DND-41 (cell line): ENCODE measurements at regions not wholly inside any gene's neighbourhood (a gene's known extent, or its start where the extent isn't known, plus 50 kb on each side); places are given as distances from the start of the nearest gene placed in this dataset.
"Not testable (repeated sequence)": the region's sequence is repeated elsewhere in the genome, so short reads cannot be mapped to it uniquely, and the experiment has no call there.

Experiments used
- ATAC-seq: fragments of 200-7000 bp; cut with Tn5 transposase; 3 replicates; pipeline ENCODE4 v1.9.1; 2021; ENCODE audit warnings: low read depth; ENCODE audit not compliant: insufficient read depth
- DNase-seq: peaks from one replicate; pipeline ENCODE4 v3.0.0-alpha.2; 2020
- H2AFZ ChIP-seq: 2 replicates; pipeline ENCODE4 v1.6.0; 2012; ENCODE audit warnings: low read depth, low read length
- H3K27ac ChIP-seq: 2 replicates; pipeline ENCODE4 v1.5.1; 2012; ENCODE audit warnings: low read length, inconsistent platforms
- H3K27me3 ChIP-seq: fragments of 200-600 bp; sonication (generic); 2 replicates; pipeline ENCODE4 v1.6.0; 2012; ENCODE audit warnings: low read length, mild to moderate bottlenecking, inconsistent platforms; ENCODE audit not compliant: insufficient read depth, poor library complexity
- H3K36me3 ChIP-seq: 2 replicates; pipeline ENCODE4 v1.5.1; 2012; ENCODE audit warnings: low read length, inconsistent platforms; ENCODE audit not compliant: insufficient read depth
- H3K4me1 ChIP-seq: 2 replicates; pipeline ENCODE4 v1.5.1; 2012; ENCODE audit warnings: mild to moderate bottlenecking, low read length; ENCODE audit not compliant: insufficient read depth
- H3K4me2 ChIP-seq: 2 replicates; pipeline ENCODE4 v1.6.0; 2012; ENCODE audit warnings: mild to moderate bottlenecking, moderate library complexity, low read length, inconsistent platforms; ENCODE audit not compliant: insufficient read depth
- H3K4me3 ChIP-seq, 2 experiments: fragments of 200-600 bp in 1 of 2; shearing (Covaris generic) in 1 of 2; 2 replicates each; pipeline ENCODE4 v1.5.1; 2012 to 2016; ENCODE audit warnings: inconsistent platforms in 2 of 2, low read length in 2 of 2, mild to moderate bottlenecking in 2 of 2, low read depth in 1 of 2, moderate library complexity in 1 of 2
- H3K79me2 ChIP-seq: 2 replicates; pipeline ENCODE4 v1.6.0; 2012; ENCODE audit warnings: low read length, inconsistent platforms; ENCODE audit not compliant: insufficient read depth
- H3K9ac ChIP-seq: 2 replicates; pipeline ENCODE4 v1.6.0; 2012; ENCODE audit warnings: low read depth, mild to moderate bottlenecking, inconsistent platforms, low read length, moderate library complexity
- H3K9me3 ChIP-seq: 2 replicates; pipeline ENCODE4 v1.5.1; 2012; ENCODE audit warnings: low read length, moderate library complexity, mild to moderate bottlenecking, inconsistent platforms; ENCODE audit not compliant: insufficient read depth, severe bottlenecking
- H4K20me1 ChIP-seq: 2 replicates; pipeline ENCODE4 v1.6.0; 2012; ENCODE audit warnings: low read length; ENCODE audit not compliant: insufficient read depth
- CTCF ChIP-seq: IDR thresholded peaks from 2 replicates; pipeline ENCODE4 v1.5.1; 2012; ENCODE audit warnings: borderline replicate concordance, low read length, moderate library complexity, mild to moderate bottlenecking; ENCODE audit not compliant: poor library complexity, severe bottlenecking; ENCODE audit errors: extremely low read depth
- EZH2 ChIP-seq: IDR thresholded peaks from 3 replicates; pipeline ENCODE4 v1.6.1; 2012; ENCODE audit warnings: borderline replicate concordance, low read depth, mild to moderate bottlenecking, moderate library complexity, low read length, inconsistent platforms; ENCODE audit not compliant: severe bottlenecking

GRCh38 chr6:27805347-27805746, 106.8 kb downstream of the OR2B2 start:
- Histone ChIP-seq H3K4me3 (no peak overlapping the region), H3K27ac (no peak overlapping the region; the same call in 1 of the 2 replicates), H2AFZ (no peak overlapping the region), H3K9me3 (no peaks in the 10 kb centered on the region), H3K4me1 (peaks cover 16% of the 10 kb centered on the region), H3K27me3 (no peaks in the 10 kb centered on the region), H3K79me2 (peaks cover 23% of the 10 kb centered on the region), H3K9ac (no peak overlapping the region), H4K20me1 (peaks cover 4% of the 10 kb centered on the region), H3K36me3 (peaks cover 4% of the 10 kb centered on the region; the same call in 1 of the 2 replicates), H3K4me2 (no peak overlapping the region)
- ATAC-seq (no peak), DNase-seq (no peak)
- TF ChIP-seq CTCF = no peak
- TF ChIP-seq EZH2 = no peak

GRCh38 chr6:27804851-27805250, 107.3 kb downstream of the OR2B2 start:
- H3K9me3 ChIP-seq = no peaks in the 10 kb centered on the region
- ATAC-seq = no peak
- TF ChIP-seq EZH2 (no peak), CTCF (no peak)
- H4K20me1 ChIP-seq = no peaks in the 10 kb centered on the region
- H3K9ac ChIP-seq = no peak overlapping the region
- H3K36me3 ChIP-seq = no peaks in the 10 kb centered on the region
- H3K27me3 ChIP-seq = no peaks in the 10 kb centered on the region
- no peak overlapping the region for H3K4me3 ChIP-seq
- no peak for DNase-seq
- H3K79me2 ChIP-seq = peaks cover 18% of the 10 kb centered on the region
- H3K27ac ChIP-seq = no peak overlapping the region; the same call in 1 of the 2 replicates
- H2AFZ ChIP-seq = no peak overlapping the region
- no peak overlapping the region for H3K4me2 ChIP-seq
- peaks cover 16% of the 10 kb centered on the region for H3K4me1 ChIP-seq

- H2AFZ ChIP-seq = no peak overlapping the region
- H3K4me2 ChIP-seq = no peak overlapping the region
- ATAC-seq (no peak), DNase-seq (no peak)
- H3K27ac ChIP-seq = no peak overlapping the region
- no peak overlapping the region for H3K9ac ChIP-seq
- no peak overlapping the region for H3K4me3 ChIP-seq
- H3K4me1 ChIP-seq = peaks cover 7% of the 10 kb centered on the region
- H3K79me2 ChIP-seq = no peaks in the 10 kb centered on the region
- no peaks in the 10 kb centered on the region for H3K36me3 ChIP-seq
- TF ChIP-seq CTCF = no peak
- H3K27me3 ChIP-seq = no peaks in the 10 kb centered on the region
- no peaks in the 10 kb centered on the region for H4K20me1 ChIP-seq
- H3K9me3 ChIP-seq = no peaks in the 10 kb centered on the region
Measured at GRCh38 chr6:27800731-27801373, 111.3 kb downstream of the OR2B2 start.

DNA sequence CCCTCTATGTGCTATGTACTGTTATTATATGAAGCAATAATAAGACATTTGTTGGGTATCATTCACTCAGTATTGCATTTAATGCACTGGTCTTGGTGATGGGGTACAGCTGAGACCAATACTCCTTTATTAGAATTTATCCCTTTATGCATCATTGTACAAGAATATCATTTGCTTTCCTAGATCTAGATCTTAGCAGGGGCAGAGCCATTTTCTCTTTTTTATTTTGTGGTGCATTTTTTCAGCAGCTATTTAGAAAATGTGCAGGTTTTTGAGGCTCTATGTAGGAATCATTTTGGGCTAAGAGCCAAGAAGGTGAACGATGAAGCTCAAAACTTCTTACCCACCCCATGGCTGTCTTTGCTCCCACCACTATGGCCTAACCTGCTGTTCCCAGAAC, 114.2 kb downstream of the OR2B2 start:
- Histone ChIP-seq H3K79me2 (no peaks in the 10 kb centered on the region), H3K9ac (no peak overlapping the region), H3K27ac (no peak overlapping the region), H3K4me3 (no peak overlapping the region), H3K27me3 (no peaks in the 10 kb centered on the region), H4K20me1 (no peaks in the 10 kb centered on the region), H3K4me1 (peaks cover 14% of the 10 kb centered on the region), H3K36me3 (no peaks in the 10 kb centered on the region), H3K9me3 (no peaks in the 10 kb centered on the region), H2AFZ (no peak overlapping the region), H3K4me2 (no peak overlapping the region)
- DNase-seq (no peak), ATAC-seq (no peak)
- TF ChIP-seq CTCF = no peak

DNA sequence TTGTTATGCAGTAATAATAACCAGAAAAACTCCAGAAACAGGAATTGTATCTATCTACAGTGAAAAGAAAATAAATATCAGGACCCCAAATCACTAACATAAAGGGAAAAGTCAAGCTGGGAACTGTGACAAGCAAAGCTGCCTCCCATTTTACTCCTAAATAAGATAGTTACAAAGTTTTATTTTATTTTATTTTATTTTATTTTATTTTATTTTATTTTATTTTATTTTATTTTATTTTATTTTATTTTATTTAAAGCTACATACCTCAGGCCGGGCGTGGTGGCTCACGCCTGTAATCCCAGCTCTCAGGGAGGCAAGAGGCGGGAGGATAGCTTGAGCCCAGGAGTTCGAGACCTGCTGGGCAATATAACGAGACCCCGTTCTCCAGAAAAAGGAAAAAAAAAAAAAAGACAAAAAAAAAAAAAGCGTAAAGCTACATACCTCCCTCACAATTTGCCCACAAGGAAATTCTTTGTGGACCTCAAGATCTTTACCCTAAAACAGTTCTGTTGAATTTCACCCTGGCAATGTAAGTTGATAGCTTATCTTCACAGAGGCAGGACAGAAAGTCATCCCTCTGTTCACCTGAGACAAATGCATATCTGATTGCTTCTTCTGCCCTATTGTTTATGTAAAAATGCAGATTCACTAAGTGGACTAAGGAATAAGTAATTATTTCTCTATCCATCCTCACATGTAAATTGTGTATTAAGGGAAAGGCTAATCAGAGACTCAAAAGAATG, 115.3 kb downstream of the OR2B2 start:
- not testable (repeated sequence) for ATAC-seq, H3K79me2 ChIP-seq, H3K9me3 ChIP-seq, H3K4me3 ChIP-seq, H3K27ac ChIP-seq, H3K9ac ChIP-seq, H4K20me1 ChIP-seq, H3K4me2 ChIP-seq, DNase-seq, H2AFZ ChIP-seq, H3K27me3 ChIP-seq, H3K36me3 ChIP-seq
- H3K4me1 ChIP-seq = peaks cover 14% of the 10 kb centered on the region
